Fibroblast of pulmonary artery (primary cell): ENCODE measurements at regions not wholly inside any gene's neighbourhood (a gene's known extent, or its start where the extent isn't known, plus 50 kb on each side); places are given as distances from the start of the nearest gene placed in this dataset.

Source experiments
- DNase-seq: peaks from one replicate; pipeline ENCODE4 v3.0.0-alpha.2; 2010; ENCODE audit warnings: low read depth
- H3K4me3 ChIP-seq: replicated peaks from 2 replicates; pipeline ENCODE4 v1.5.1; 2011; ENCODE audit warnings: low read depth, mild to moderate bottlenecking, control low read depth, low read length, moderate library complexity
- TF ChIP-seq, protein P1 (sequence below): IDR thresholded peaks from 2 replicates; pipeline ENCODE4 v1.5.1; 2011; ENCODE audit warnings: mild to moderate bottlenecking, control low read depth, low read length, inconsistent platforms; ENCODE audit errors: missing control alignments

GRCh38 chr9:10928372-10928771 is 315.6 kb upstream of the PTPRD start:
- TF ChIP-seq, protein P1, sequence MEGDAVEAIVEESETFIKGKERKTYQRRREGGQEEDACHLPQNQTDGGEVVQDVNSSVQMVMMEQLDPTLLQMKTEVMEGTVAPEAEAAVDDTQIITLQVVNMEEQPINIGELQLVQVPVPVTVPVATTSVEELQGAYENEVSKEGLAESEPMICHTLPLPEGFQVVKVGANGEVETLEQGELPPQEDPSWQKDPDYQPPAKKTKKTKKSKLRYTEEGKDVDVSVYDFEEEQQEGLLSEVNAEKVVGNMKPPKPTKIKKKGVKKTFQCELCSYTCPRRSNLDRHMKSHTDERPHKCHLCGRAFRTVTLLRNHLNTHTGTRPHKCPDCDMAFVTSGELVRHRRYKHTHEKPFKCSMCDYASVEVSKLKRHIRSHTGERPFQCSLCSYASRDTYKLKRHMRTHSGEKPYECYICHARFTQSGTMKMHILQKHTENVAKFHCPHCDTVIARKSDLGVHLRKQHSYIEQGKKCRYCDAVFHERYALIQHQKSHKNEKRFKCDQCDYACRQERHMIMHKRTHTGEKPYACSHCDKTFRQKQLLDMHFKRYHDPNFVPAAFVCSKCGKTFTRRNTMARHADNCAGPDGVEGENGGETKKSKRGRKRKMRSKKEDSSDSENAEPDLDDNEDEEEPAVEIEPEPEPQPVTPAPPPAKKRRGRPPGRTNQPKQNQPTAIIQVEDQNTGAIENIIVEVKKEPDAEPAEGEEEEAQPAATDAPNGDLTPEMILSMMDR: no peak
- no peak overlapping the region for H3K4me3 ChIP-seq
- no peak for DNase-seq

DNA sequence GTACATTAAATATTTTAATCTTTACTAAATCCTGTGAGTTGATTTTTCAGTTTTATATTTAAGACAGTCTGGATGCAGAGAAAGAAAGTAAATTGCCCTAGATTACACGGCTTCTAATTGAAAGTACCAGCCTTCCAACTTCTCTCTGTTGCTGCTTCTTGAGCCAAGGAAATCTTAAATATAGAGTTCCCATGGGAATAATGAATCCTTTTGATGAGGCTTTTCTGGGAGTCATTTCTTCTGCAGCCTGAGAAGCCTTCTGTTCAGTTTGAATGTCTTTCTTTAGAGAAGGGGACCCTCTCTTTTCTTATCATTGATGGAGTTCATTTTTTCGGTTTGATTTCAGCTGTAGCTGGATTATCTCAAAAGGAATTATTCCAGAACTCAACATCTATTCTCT is 317.3 kb upstream of the PTPRD start:
- no peak for DNase-seq
- TF ChIP-seq, protein P1: no peak

DNA sequence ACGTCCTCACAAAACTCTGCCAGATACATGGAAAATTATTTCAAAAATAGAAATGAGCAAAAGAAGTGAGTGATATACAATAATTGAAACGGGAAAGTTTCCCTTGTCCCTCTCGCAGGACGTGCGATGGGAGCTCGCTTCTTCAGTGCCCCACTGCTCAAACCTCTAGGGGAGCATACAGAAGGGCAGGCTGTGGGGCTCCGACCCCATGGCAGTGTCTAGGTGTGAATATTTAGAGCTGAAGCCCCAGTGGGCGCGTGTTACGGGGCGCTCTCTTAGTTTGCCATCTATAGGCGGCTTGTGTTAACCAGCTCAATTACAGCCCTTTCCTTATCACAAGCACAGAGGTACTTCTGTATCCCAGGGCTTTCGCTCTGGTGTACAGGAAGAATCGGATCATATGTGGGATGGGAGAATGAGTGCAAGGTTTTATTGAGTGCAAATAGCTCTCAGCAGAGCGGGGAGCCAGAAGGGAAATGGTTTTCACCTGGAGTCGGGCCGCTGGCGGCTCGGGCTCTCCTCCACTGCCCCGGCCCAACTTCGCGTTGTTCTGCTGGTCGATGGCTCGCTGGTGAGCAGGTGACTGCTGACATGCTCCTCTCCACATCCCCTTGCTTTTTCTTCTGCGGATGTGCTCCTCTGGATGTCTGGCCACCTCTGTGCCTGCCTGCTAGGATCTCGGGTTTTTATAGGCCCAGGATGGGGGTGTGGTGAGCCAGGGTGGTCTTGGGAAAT is 334.0 kb upstream of the PTPRD start:
- TF ChIP-seq, protein P1: no peak
- no peak overlapping the region for H3K4me3 ChIP-seq
- DNase-seq: no peak

More for the DNA sequence above, 317.3 kb upstream of the PTPRD start:
- H3K4me3 ChIP-seq: no peak overlapping the region

- TF ChIP-seq, protein P1: no peak
- DNase-seq: no peak
- H3K4me3 ChIP-seq: no peak overlapping the region
Measured at GRCh38 chr9:10957878-10958277, 345.1 kb upstream of the PTPRD start.

DNA sequence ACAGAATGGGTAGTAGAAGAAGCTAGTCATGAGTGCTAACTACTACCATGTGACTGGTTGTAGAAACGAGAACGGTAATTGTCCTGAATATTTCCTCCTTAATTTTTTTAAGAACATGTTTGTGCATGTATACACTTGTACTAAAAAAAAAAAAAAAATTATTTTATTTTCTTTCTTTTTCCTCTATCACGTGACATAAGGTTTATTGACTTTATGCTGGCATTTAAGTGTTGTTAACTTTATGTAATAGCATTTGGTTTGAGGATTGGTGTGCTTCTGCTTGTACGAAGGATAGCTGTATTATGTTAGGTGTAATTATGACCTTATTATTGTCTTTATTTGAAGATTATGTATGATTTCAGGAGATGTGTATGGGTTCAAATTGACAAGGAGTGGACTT is 349.1 kb upstream of the PTPRD start:
- TF ChIP-seq, protein P1: no peak
- no peak overlapping the region for H3K4me3 ChIP-seq
- no peak for DNase-seq

- no peak overlapping the region for H3K4me3 ChIP-seq
- TF ChIP-seq, protein P1: no peak
Measured at GRCh38 chr9:10983251-10983650, 370.4 kb upstream of the PTPRD start.

GRCh38 chr9:10999646-11000045 is 386.8 kb upstream of the PTPRD start:
- H3K4me3 ChIP-seq: no peak overlapping the region
- TF ChIP-seq, protein P1: no peak
- DNase-seq: no peak

More at GRCh38 chr9:10983251-10983650, 370.4 kb upstream of the PTPRD start:
- DNase-seq: no peak
